ENCODE measurements at regions not wholly inside any gene's neighbourhood (a gene's known extent, or its start where the extent isn't known, plus 50 kb on each side); places are given as distances from the start of the nearest gene placed in this dataset.
A peak's percentile ranks its signal among the peaks of the same experiment; 100 is the strongest.

DNA sequence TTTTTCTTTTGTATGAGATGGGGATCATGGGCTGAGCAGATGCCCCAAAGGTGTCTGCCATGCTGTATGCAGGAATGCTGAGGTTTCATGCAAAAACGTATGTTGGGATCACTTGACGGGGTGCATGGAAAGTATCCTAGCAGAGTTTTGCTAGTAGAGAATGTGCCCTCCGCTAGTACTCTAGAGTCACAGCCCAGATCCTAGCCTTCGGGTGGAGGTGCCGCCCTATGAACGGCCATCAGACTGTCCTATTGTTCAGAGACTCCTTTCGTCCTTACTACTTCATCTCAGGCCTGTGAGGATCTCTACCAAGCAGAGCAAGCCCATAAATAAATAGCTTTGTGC is 69.6 kb upstream of the SPATA31E1 start:
- Histone ChIP-seq H3K4me1 (ENCODE audit: control insufficient read depth in 2 of 2, insufficient read depth in 2 of 2, low read length in 2 of 2) (no peaks in the 10 kb centered on the region), H3K27me3 (ENCODE audit: control insufficient read depth in 2 of 2, insufficient read depth in 2 of 2, low read length in 2 of 2) (no peaks in the 10 kb centered on the region), H3K4me3 (ENCODE audit: low read length) (no peak overlapping the region), H3K27ac (ENCODE audit: low read depth, low read length) (no peak overlapping the region), H3K9me3 (ENCODE audit: control insufficient read depth in 2 of 3, low read length in 3 of 3) (no peaks in the 10 kb centered on the region), H3K36me3 (ENCODE audit: control insufficient read depth in 2 of 3, insufficient read depth in 3 of 3, low read length in 3 of 3) (no peaks in the 10 kb centered on the region)
- Mint-ChIP-seq H3K27me3 (peaks cover 0 to 11% (median under 1%) of the 10 kb centered on the region in 5 donors), H3K9me3 (peaks cover 0 to 2% (median 0%) of the 10 kb centered on the region in 11 donors), H3K4me3 (peak overlapping the region in 4 of 10 donors; percentile 28 to 67 (median 54)), H3K36me3 (no peaks in the 10 kb centered on the region), H3K27ac (peak overlapping the region in 1 of 9 donors; percentile 6), H3K4me1 (peaks cover 0 to 20% (median 11%) of the 10 kb centered on the region in 7 donors)
- ChIA-PET POLR2A (no interaction called here), CTCF (interaction anchor here (0.7 to 2.2 kb wide), 5 partner anchors 88 to 135 kb away, joined by 3 to 12 read pairs (median 3); no protein-coding TSS in a partner anchor)
- ATAC-seq (no peak), DNase-seq (no peak)
- intact Hi-C loops (cut with micrococcal nuclease): loop anchor here in 1 of 2 donors (1.0 to 5.0 kb wide), 2 partner anchors 135 to 476 kb away; no protein-coding TSS in a partner anchor

DNA sequence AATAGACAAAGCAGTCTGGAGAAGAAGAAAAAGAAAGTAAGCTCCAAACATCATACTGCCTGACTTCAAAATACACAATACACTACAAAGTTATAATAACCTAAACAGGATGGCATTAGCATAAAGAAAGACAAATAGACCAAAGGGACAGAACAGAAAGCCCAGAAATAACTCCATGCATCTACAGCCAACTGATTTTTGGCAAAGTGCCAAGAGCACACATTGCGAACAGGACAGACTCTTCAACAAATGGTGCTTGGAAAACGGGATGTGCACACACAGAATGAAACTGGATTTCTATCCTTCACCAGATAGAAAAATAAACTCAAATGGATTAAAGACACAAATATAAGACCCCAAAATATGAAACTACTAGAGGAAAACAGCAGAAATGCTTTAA is 66.6 kb upstream of the SPATA31E1 start:
- Mint-ChIP-seq H3K27ac (peak overlapping the region in 1 of 9 donors; percentile 25), H3K4me3 (no peak overlapping the region), H3K27me3 (peaks cover 0 to 11% (median 0%) of the 10 kb centered on the region in 5 donors), H3K36me3 (no peaks in the 10 kb centered on the region), H3K4me1 (peaks cover 0 to 20% (median 11%) of the 10 kb centered on the region in 7 donors), H3K9me3 (peaks cover 0 to 2% (median 0%) of the 10 kb centered on the region in 11 donors)
- H3K27me3 ChIP-seq (ENCODE audit: control insufficient read depth in 2 of 2, insufficient read depth in 2 of 2, low read length in 2 of 2): no peaks in the 10 kb centered on the region
- no peak for ATAC-seq
- no peaks in the 10 kb centered on the region for H3K9me3 ChIP-seq (ENCODE audit: control insufficient read depth in 2 of 3, low read length in 3 of 3)
- H3K4me3 ChIP-seq (ENCODE audit: low read length): no peak overlapping the region
- H3K4me1 ChIP-seq (ENCODE audit: control insufficient read depth in 2 of 2, insufficient read depth in 2 of 2, low read length in 2 of 2): no peaks in the 10 kb centered on the region
- H3K36me3 ChIP-seq (ENCODE audit: control insufficient read depth in 2 of 3, insufficient read depth in 3 of 3, low read length in 3 of 3): no peaks in the 10 kb centered on the region
- DNase-seq: no peak
- CTCF ChIA-PET: interaction anchor here (0.7 to 0.8 kb wide), 2 partner anchors 9 to 11 kb away, joined by 3 read pairs; no protein-coding TSS in a partner anchor
- POLR2A ChIA-PET: no interaction called here
- intact Hi-C loops (cut with micrococcal nuclease): no loop called here
- H3K27ac ChIP-seq (ENCODE audit: low read depth, low read length): no peak overlapping the region

DNA sequence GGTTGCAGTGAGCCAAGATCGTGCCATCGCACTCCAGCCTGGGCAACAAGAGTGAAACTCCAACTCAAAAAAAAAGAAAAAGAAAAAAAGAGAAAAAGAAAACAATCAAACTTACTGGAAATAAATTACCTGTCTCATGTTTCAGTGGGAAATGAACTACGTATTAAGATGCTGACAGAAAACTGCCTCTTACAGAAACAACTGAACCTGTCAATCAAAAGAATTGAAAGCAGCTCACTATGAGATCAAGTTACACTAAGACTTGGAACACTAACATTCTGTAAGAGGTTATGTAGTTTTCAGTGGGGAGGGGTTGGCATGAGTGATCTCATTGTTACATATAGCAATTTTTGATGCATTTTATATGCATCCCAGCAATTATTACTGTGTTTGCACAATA is 64.4 kb upstream of the SPATA31E1 start:
- H3K27ac ChIP-seq (ENCODE audit: low read depth, low read length): no peak overlapping the region
- intact Hi-C loops (cut with micrococcal nuclease): no loop called here
- Mint-ChIP-seq H3K27ac (no peak overlapping the region), H3K36me3 (no peaks in the 10 kb centered on the region), H3K9me3 (peaks cover 0 to 4% (median 0%) of the 10 kb centered on the region in 11 donors), H3K4me1 (peaks cover 0 to 3% (median 0%) of the 10 kb centered on the region in 7 donors), H3K27me3 (peaks cover 0 to 8% (median 0%) of the 10 kb centered on the region in 5 donors), H3K4me3 (no peak overlapping the region)
- ChIA-PET POLR2A (interaction anchor here (0.8 kb wide), 1 partner anchor 133 kb away, joined by 3 read pairs; no protein-coding TSS in a partner anchor), CTCF (interaction anchor here (0.6 kb wide), 2 partner anchors 273 to 1437 kb away, joined by 3 read pairs; no protein-coding TSS in a partner anchor)
- H3K4me3 ChIP-seq (ENCODE audit: low read length): no peak overlapping the region
- no peaks in the 10 kb centered on the region for H3K4me1 ChIP-seq (ENCODE audit: control insufficient read depth in 2 of 2, insufficient read depth in 2 of 2, low read length in 2 of 2)
- no peaks in the 10 kb centered on the region for H3K27me3 ChIP-seq (ENCODE audit: control insufficient read depth in 2 of 2, insufficient read depth in 2 of 2, low read length in 2 of 2)
- DNase-seq: no peak
- ATAC-seq: no peak
- no peaks in the 10 kb centered on the region for H3K9me3 ChIP-seq (ENCODE audit: control insufficient read depth in 2 of 3, low read length in 3 of 3)
- no peaks in the 10 kb centered on the region for H3K36me3 ChIP-seq (ENCODE audit: control insufficient read depth in 2 of 3, insufficient read depth in 3 of 3, low read length in 3 of 3)

DNA sequence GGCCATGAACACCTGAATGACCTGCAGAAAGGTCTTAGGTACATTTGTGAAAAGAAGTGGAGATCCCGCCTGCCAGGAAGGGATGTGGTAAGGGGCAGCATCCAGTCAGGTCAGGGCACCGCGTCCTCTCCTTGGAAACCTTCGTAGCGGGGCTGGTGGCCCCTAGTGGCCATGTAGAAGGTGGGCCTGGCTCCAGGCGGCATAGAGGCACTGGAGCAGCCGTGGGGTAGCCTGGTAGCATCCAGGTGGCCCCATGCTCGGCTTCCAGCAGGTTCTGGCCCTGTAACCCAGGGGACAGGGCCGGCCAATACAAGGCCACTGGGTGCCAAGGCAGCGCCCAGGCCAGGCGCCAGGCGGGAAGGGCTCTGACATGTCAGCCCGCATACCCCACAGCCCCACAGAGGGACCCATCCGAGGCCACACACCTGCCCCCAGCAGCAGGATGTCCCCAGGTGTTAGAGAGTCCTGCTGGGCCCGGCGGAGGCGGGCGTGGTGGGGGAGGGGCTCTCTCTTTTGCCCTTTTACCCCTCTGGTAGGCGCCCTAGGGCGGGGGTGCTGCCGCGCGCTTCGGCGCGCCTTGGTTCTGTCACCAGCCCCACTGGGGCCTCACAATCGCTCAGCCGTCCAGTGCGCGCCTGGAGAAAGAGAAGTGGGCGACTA is 58.3 kb upstream of the SPATA31E1 start:
- intact Hi-C loops (cut with micrococcal nuclease): no loop called here
- ChIA-PET POLR2A (no interaction called here), CTCF (no interaction called here)
- H3K27me3 ChIP-seq (ENCODE audit: control insufficient read depth in 2 of 2, insufficient read depth in 2 of 2, low read length in 2 of 2): no peaks in the 10 kb centered on the region
- no peak overlapping the region for H3K27ac ChIP-seq (ENCODE audit: low read depth, low read length)
- no peak overlapping the region for H3K4me3 Mint-ChIP-seq
- no peaks in the 10 kb centered on the region for H3K4me1 ChIP-seq (ENCODE audit: control insufficient read depth in 2 of 2, insufficient read depth in 2 of 2, low read length in 2 of 2)
- no peaks in the 10 kb centered on the region for H3K36me3 ChIP-seq (ENCODE audit: control insufficient read depth in 2 of 3, insufficient read depth in 3 of 3, low read length in 3 of 3)
- no peaks in the 10 kb centered on the region for H3K9me3 ChIP-seq (ENCODE audit: control insufficient read depth in 2 of 3, low read length in 3 of 3)
- peaks cover 0 to 8% (median 0%) of the 10 kb centered on the region in 7 donors for H3K4me1 Mint-ChIP-seq
- H3K27ac Mint-ChIP-seq: no peak overlapping the region
- ATAC-seq (no peak), DNase-seq (no peak)
- H3K9me3 Mint-ChIP-seq: peaks cover 0 to 3% (median 0%) of the 10 kb centered on the region in 11 donors
- H3K27me3 Mint-ChIP-seq: peaks cover 0 to 6% (median 0%) of the 10 kb centered on the region in 5 donors
- H3K36me3 Mint-ChIP-seq: no peaks in the 10 kb centered on the region
- no peak overlapping the region for H3K4me3 ChIP-seq (ENCODE audit: low read length)

DNA sequence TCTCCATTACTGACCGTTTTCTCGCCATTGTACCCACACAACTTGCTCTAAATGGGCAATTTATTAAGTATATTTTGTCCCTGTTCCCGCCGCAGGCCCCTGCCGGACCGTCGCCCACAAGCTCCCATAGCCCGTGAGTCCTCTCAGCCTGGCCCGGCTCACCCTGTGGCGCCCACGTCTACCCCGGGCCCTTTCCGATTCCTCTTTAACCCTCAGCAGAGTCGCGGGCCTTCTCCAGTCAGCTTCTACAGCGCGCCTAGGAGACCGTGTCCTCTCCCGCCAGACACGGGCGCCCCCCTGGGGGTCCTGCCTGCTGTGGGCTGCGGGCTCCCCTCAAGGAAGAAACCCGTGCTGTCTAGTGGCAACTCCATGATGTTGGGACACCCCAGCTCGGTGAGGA is 57.8 kb upstream of the SPATA31E1 start:
- no peak overlapping the region for H3K27ac ChIP-seq (ENCODE audit: low read depth, low read length)
- H3K4me3 ChIP-seq (ENCODE audit: low read length): no peak overlapping the region
- peaks cover 0 to 6% (median 0%) of the 10 kb centered on the region in 5 donors for H3K27me3 Mint-ChIP-seq
- H3K27ac Mint-ChIP-seq: no peak overlapping the region
- no peak overlapping the region for H3K4me3 Mint-ChIP-seq
- peaks cover 0 to 3% (median 0%) of the 10 kb centered on the region in 11 donors for H3K9me3 Mint-ChIP-seq
- H3K27me3 ChIP-seq (ENCODE audit: control insufficient read depth in 2 of 2, insufficient read depth in 2 of 2, low read length in 2 of 2): no peaks in the 10 kb centered on the region
- no peaks in the 10 kb centered on the region for H3K36me3 Mint-ChIP-seq
- ChIA-PET POLR2A (no interaction called here), CTCF (no interaction called here)
- ATAC-seq (no peak), DNase-seq (no peak)
- no peaks in the 10 kb centered on the region for H3K4me1 ChIP-seq (ENCODE audit: control insufficient read depth in 2 of 2, insufficient read depth in 2 of 2, low read length in 2 of 2)
- no peaks in the 10 kb centered on the region for H3K36me3 ChIP-seq (ENCODE audit: control insufficient read depth in 2 of 3, insufficient read depth in 3 of 3, low read length in 3 of 3)
- H3K9me3 ChIP-seq (ENCODE audit: control insufficient read depth in 2 of 3, low read length in 3 of 3): no peaks in the 10 kb centered on the region
- intact Hi-C loops (cut with micrococcal nuclease): no loop called here
- peaks cover 0 to 8% (median 0%) of the 10 kb centered on the region in 7 donors for H3K4me1 Mint-ChIP-seq

DNA sequence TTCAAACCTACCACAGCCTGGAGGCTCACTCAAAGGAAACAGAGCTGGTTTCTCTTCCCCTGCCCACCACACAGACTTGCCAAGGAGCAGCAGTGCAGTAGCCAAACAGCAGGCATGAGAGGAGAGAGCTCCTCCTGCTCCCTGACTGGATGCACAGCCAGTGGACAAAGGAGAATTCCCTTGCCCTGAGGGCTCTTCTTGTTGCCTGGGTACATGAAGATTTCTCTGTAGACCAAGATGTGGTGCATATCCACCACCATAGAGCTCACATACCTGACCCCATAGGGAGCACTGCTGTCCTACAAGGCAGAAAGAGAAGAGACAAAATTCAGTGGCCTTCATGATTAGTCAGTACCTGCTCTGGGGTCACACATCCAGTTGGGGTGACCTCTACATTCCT is 56.3 kb upstream of the SPATA31E1 start:
- POLR2A ChIA-PET: no interaction called here
- intact Hi-C loops (cut with micrococcal nuclease): no loop called here
- no peak overlapping the region for H3K4me3 ChIP-seq (ENCODE audit: low read length)
- H3K4me1 Mint-ChIP-seq: peaks cover 0 to 8% (median 0%) of the 10 kb centered on the region in 7 donors
- H3K9me3 ChIP-seq (ENCODE audit: control insufficient read depth in 2 of 3, low read length in 3 of 3): no peaks in the 10 kb centered on the region
- no peak for DNase-seq
- no peak overlapping the region for H3K4me3 Mint-ChIP-seq
- CTCF ChIA-PET: no interaction called here
- peaks cover 0 to 6% (median 0%) of the 10 kb centered on the region in 5 donors for H3K27me3 Mint-ChIP-seq
- H3K9me3 Mint-ChIP-seq: peaks cover 0 to 3% (median 0%) of the 10 kb centered on the region in 11 donors
- H3K36me3 Mint-ChIP-seq: no peaks in the 10 kb centered on the region
- ATAC-seq: no peak
- H3K27me3 ChIP-seq (ENCODE audit: control insufficient read depth in 2 of 2, insufficient read depth in 2 of 2, low read length in 2 of 2): no peaks in the 10 kb centered on the region
- no peaks in the 10 kb centered on the region for H3K36me3 ChIP-seq (ENCODE audit: control insufficient read depth in 2 of 3, insufficient read depth in 3 of 3, low read length in 3 of 3)
- no peaks in the 10 kb centered on the region for H3K4me1 ChIP-seq (ENCODE audit: control insufficient read depth in 2 of 2, insufficient read depth in 2 of 2, low read length in 2 of 2)
- H3K27ac ChIP-seq (ENCODE audit: low read depth, low read length): no peak overlapping the region
- H3K27ac Mint-ChIP-seq: no peak overlapping the region

DNA sequence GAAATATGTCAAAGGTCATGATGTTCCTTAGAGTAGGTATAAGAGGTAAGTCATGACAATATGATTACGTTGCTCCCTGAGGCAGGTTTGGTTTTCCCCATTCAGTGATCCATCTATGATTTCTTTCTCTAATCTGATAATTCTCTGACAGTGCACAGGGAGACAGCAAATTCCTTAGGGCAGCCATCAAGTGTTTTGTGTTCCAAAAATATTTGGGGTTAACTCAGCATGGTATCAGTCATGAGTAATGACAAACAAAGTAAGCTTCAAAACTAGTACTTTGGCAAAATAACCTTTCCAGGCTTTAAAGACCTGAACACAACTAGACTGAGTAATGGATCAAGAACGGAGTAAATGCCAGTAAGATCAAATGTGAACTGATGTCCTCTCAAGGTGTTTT is 55.3 kb upstream of the SPATA31E1 start:
- Histone ChIP-seq H3K4me1 (ENCODE audit: control insufficient read depth in 2 of 2, insufficient read depth in 2 of 2, low read length in 2 of 2) (no peaks in the 10 kb centered on the region), H3K4me3 (ENCODE audit: low read length) (no peak overlapping the region), H3K27me3 (ENCODE audit: control insufficient read depth in 2 of 2, insufficient read depth in 2 of 2, low read length in 2 of 2) (no peaks in the 10 kb centered on the region), H3K36me3 (ENCODE audit: control insufficient read depth in 2 of 3, insufficient read depth in 3 of 3, low read length in 3 of 3) (no peaks in the 10 kb centered on the region), H3K9me3 (ENCODE audit: control insufficient read depth in 2 of 3, low read length in 3 of 3) (no peaks in the 10 kb centered on the region), H3K27ac (ENCODE audit: low read depth, low read length) (no peak overlapping the region)
- no peaks in the 10 kb centered on the region for H3K36me3 Mint-ChIP-seq
- H3K27ac Mint-ChIP-seq: no peak overlapping the region
- H3K4me1 Mint-ChIP-seq: peaks cover 0 to 8% (median 0%) of the 10 kb centered on the region in 7 donors
- intact Hi-C loops (cut with micrococcal nuclease): no loop called here
- peaks cover 0 to 8% (median 0%) of the 10 kb centered on the region in 5 donors for H3K27me3 Mint-ChIP-seq
- H3K4me3 Mint-ChIP-seq: no peak overlapping the region
- DNase-seq (no peak), ATAC-seq (no peak)
- CTCF ChIA-PET: no interaction called here
- peaks cover 0 to 3% (median 0%) of the 10 kb centered on the region in 11 donors for H3K9me3 Mint-ChIP-seq
- POLR2A ChIA-PET: no interaction called here
